ENCODE measurements at regions not wholly inside any gene's neighbourhood (a gene's known extent, or its start where the extent isn't known, plus 50 kb on each side); places are given as distances from the start of the nearest gene placed in this dataset.

DNA sequence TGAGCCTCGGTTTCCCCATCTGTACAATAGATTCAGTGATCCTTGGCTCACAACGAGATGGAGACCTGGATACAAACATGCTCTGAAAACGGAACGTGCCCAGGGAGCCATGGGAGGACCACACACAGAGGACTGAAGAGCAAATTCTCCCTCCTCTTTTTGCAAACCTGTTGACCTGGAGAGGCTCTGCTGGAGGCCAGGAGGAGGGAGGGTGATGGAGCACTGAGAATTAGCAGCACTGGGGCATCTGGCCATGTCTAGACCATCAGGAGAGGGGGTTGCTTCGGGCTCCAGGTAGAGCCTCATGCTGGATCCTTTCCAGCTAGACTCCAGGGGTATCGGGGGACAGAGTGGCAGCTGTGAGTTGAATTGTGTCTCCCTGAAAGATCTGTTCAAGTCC, 97.4 kb upstream of the GPR26 start:
- POLR2A ChIA-PET, result no interaction called here
- Histone ChIP-seq H3K27ac (ENCODE audit: extremely low read depth, low read depth, low read length) (no peak overlapping the region), H3K4me3 (ENCODE audit: low read depth, low read length) (no peak overlapping the region), H3K4me1 (ENCODE audit: control insufficient read depth, insufficient read depth, low read length) (no peaks in the 10 kb centered on the region), H3K36me3 (ENCODE audit: control insufficient read depth in 2 of 2, insufficient read depth in 1 of 2, low read length in 2 of 2) (no peaks in the 10 kb centered on the region), H3K9me3 (ENCODE audit: control insufficient read depth, insufficient read depth, low read depth, low read length) (no peaks in the 10 kb centered on the region)
- TF ChIP-seq ZNF560 (tag by site-specific recombination; IDR thresholded peaks at IDR 0.05; ENCODE audit: borderline replicate concordance), result no peak
- TF ChIP-seq OVOL3 (tag by site-specific recombination; IDR thresholded peaks at IDR 0.05), result no peak
- TF ChIP-seq ZNF311 (tag by site-specific recombination; IDR thresholded peaks at IDR 0.05; ENCODE audit: borderline replicate concordance), result no peak
- no peak for TF ChIP-seq ZNF571 (tag by site-specific recombination; IDR thresholded peaks at IDR 0.05)
- no peak for TF ChIP-seq ELK4 (IDR thresholded peaks at IDR 0.05; ENCODE audit: borderline replicate concordance, low read depth, low read length)
- no peak for TF ChIP-seq ZNF621 (tag by site-specific recombination; IDR thresholded peaks at IDR 0.05)
- TF ChIP-seq ZNF391 (tag by site-specific recombination; IDR thresholded peaks at IDR 0.05; ENCODE audit: borderline replicate concordance, low read depth), result no peak
- TF ChIP-seq, protein P1, sequence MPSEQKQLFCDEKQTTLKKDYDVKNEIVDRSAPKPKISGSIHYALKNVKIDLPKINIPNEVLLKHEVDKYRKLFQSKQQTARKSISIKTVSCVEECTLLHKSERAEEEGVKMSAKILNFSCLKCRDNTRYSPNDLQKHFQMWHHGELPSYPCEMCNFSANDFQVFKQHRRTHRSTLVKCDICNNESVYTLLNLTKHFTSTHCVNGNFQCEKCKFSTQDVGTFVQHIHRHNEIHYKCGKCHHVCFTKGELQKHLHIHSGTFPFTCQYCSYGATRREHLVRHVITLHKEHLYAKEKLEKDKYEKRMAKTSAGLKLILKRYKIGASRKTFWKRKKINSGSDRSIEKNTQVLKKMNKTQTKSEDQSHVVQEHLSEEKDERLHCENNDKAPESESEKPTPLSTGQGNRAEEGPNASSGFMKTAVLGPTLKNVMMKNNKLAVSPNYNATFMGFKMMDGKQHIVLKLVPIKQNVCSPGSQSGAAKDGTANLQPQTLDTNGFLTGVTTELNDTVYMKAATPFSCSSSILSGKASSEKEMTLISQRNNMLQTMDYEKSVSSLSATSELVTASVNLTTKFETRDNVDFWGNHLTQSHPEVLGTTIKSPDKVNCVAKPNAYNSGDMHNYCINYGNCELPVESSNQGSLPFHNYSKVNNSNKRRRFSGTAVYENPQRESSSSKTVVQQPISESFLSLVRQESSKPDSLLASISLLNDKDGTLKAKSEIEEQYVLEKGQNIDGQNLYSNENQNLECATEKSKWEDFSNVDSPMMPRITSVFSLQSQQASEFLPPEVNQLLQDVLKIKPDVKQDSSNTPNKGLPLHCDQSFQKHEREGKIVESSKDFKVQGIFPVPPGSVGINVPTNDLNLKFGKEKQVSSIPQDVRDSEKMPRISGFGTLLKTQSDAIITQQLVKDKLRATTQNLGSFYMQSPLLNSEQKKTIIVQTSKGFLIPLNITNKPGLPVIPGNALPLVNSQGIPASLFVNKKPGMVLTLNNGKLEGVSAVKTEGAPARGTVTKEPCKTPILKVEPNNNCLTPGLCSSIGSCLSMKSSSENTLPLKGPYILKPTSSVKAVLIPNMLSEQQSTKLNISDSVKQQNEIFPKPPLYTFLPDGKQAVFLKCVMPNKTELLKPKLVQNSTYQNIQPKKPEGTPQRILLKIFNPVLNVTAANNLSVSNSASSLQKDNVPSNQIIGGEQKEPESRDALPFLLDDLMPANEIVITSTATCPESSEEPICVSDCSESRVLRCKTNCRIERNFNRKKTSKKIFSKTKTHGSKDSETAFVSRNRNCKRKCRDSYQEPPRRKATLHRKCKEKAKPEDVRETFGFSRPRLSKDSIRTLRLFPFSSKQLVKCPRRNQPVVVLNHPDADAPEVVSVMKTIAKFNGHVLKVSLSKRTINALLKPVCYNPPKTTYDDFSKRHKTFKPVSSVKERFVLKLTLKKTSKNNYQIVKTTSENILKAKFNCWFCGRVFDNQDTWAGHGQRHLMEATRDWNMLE (tag by site-specific recombination; conservative IDR thresholded peaks at IDR 0.05; ENCODE audit: low read depth), result no peak
- TF ChIP-seq ZEB2 (tag by site-specific recombination; IDR thresholded peaks at IDR 0.05), result no peak
- TF ChIP-seq ZNF776 (tag by site-specific recombination; IDR thresholded peaks at IDR 0.05; ENCODE audit: borderline replicate concordance), result no peak
- no peak for TF ChIP-seq ZNF19 (tag by site-specific recombination; IDR thresholded peaks at IDR 0.05; ENCODE audit: low read depth)
- no peak for TF ChIP-seq MZF1 (tag by site-specific recombination; IDR thresholded peaks at IDR 0.05; ENCODE audit: borderline replicate concordance)
- TF ChIP-seq ZNF174 (tag by site-specific recombination; IDR thresholded peaks at IDR 0.05), result no peak
- TF ChIP-seq SP3 (tag by site-specific recombination; IDR thresholded peaks at IDR 0.05), result no peak
- no peak for TF ChIP-seq ZNF670 (tag by site-specific recombination; IDR thresholded peaks at IDR 0.05; ENCODE audit: low read depth)
- no peak for TF ChIP-seq ZNF362 (tag by site-specific recombination; IDR thresholded peaks at IDR 0.05)
- TF ChIP-seq ZNF777 (tag by site-specific recombination; IDR thresholded peaks at IDR 0.05; ENCODE audit: borderline replicate concordance), result no peak
- no peak for TF ChIP-seq ZNF707 (tag by site-specific recombination; IDR thresholded peaks at IDR 0.05)
- TF ChIP-seq ZNF433 (tag by site-specific recombination; IDR thresholded peaks at IDR 0.05; ENCODE audit: low read depth), result no peak
- no peak for TF ChIP-seq ZNF248 (tag by site-specific recombination; IDR thresholded peaks at IDR 0.05)
- CTCF ChIA-PET, result interaction anchor here (0.6 kb wide), 1 partner anchor 516 kb away, joined by 3 read pairs; no protein-coding TSS in a partner anchor

Measured in HEK293 (cell line).